Endothelial cell of umbilical vein (primary cell): ENCODE measurements at regions not wholly inside any gene's neighbourhood (a gene's known extent, or its start where the extent isn't known, plus 50 kb on each side); places are given as distances from the start of the nearest gene placed in this dataset.
"Not testable (repeated sequence)": the region's sequence is repeated elsewhere in the genome, so short reads cannot be mapped to it uniquely, and the experiment has no call there.

Experiments used
- BruUV-seq: library from RNA; stranded (reverse); fragments of 400-500 nt; replicated peaks from 2 replicates; lab custom pipeline; 2021; lab: Mats Ljungman, UMichigan
- CTCF ChIA-PET: fragments of 300-600, 350-600 bp; sonication (Branson Sonifier 250); formaldehyde crosslinking; loops from one replicate; lab custom pipeline; 2021; ENCODE audit warnings: antibody characterized with exemption, inconsistent platforms; lab: Charles Lee
- POLR2A ChIA-PET: fragments of 300-600, 350-600 bp; sonication (Branson Sonifier 250); formaldehyde crosslinking; loops from one replicate; lab custom pipeline; 2021; ENCODE audit warnings: antibody characterized with exemption, inconsistent platforms; lab: Charles Lee
- DNase-seq: peaks from one replicate; pipeline ENCODE4 v3.0.0-alpha.2; 2011; ENCODE audit warnings: low read depth, low spot score
- FAIRE-seq: peaks from 2 replicates; lab custom pipeline; 2011; peaks lifted over from hg19 to GRCh38; lab: Jason Lieb, UNC
- H2AFZ ChIP-seq: 2 replicates; pipeline ENCODE4 v1.6.0; 2012; ENCODE audit warnings: low read depth, low read length, control low read depth, inconsistent platforms
- H3K27ac ChIP-seq: 2 replicates; pipeline ENCODE4 v1.5.1; 2011; ENCODE audit warnings: low read depth, mild to moderate bottlenecking, control low read depth, low read length, moderate library complexity; ENCODE audit not compliant: insufficient read depth
- H3K27me3 ChIP-seq, 2 experiments: 2 replicates each; pipeline versions ENCODE4 v1.6.0 to v1.6.1; 2011; ENCODE audit warnings: low read length in 2 of 2, mixed read lengths in 1 of 2; ENCODE audit not compliant: control insufficient read depth in 2 of 2, insufficient read depth in 2 of 2
- H3K36me3 ChIP-seq, 2 experiments: 2 replicates in 1 of 2; 3 replicates in 1 of 2; pipeline ENCODE4 v1.5.1; 2011; ENCODE audit warnings: low read length in 2 of 2, mild to moderate bottlenecking in 1 of 2, moderate library complexity in 1 of 2; ENCODE audit not compliant: control insufficient read depth in 2 of 2, insufficient read depth in 2 of 2; ENCODE audit errors: extremely low read depth in 1 of 2
- H3K4me1 ChIP-seq: 3 replicates; pipeline ENCODE4 v1.5.1; 2011; ENCODE audit warnings: mild to moderate bottlenecking, low read length; ENCODE audit not compliant: control insufficient read depth, insufficient read depth; ENCODE audit errors: extremely low read depth
- H3K4me2 ChIP-seq: 2 replicates; pipeline ENCODE4 v1.6.1; 2011; ENCODE audit warnings: low read length, control low read depth, mixed read lengths; ENCODE audit not compliant: insufficient read depth
- H3K4me3 ChIP-seq, 3 experiments: fragments of 200-600 bp in 1 of 3; sonication (generic), shearing (Covaris generic) in 1 of 3; replicated peaks in 1 of 3; 2 replicates each; pipeline ENCODE4 v1.5.1; 2011 to 2016; ENCODE audit warnings: control low read depth in 3 of 3, low read length in 3 of 3, mild to moderate bottlenecking in 2 of 3, inconsistent platforms in 1 of 3, low read depth in 1 of 3, moderate library complexity in 1 of 3; ENCODE audit not compliant: insufficient read depth in 1 of 3
- H3K79me2 ChIP-seq: 2 replicates; pipeline ENCODE4 v1.6.0; 2012; ENCODE audit warnings: low read length, inconsistent platforms; ENCODE audit not compliant: control insufficient read depth, insufficient read depth
- H3K9ac ChIP-seq: replicated peaks from 2 replicates; pipeline ENCODE3; 2011; ENCODE audit warnings: low read length, control low read depth; ENCODE audit not compliant: insufficient read depth; ENCODE audit errors: extremely low read depth
- H3K9me1 ChIP-seq: replicated peaks from 3 replicates; pipeline ENCODE4 v1.6.0; 2011; ENCODE audit warnings: mild to moderate bottlenecking, low read length; ENCODE audit not compliant: control insufficient read depth, insufficient read depth; ENCODE audit errors: extremely low read depth
- H3K9me3 ChIP-seq: replicated peaks from 2 replicates; pipeline ENCODE4 v1.5.1; 2012; ENCODE audit warnings: low read length, inconsistent platforms; ENCODE audit not compliant: control insufficient read depth, insufficient read depth
- H4K20me1 ChIP-seq: replicated peaks from 2 replicates; pipeline ENCODE3; 2011; ENCODE audit warnings: mild to moderate bottlenecking, low read length; ENCODE audit not compliant: control insufficient read depth, insufficient read depth; ENCODE audit errors: extremely low read depth
- FOS ChIP-seq: IDR thresholded peaks from 2 replicates; pipeline ENCODE4 v1.6.1; 2011; ENCODE audit warnings: mild to moderate bottlenecking, low read length, moderate library complexity, borderline replicate concordance; ENCODE audit not compliant: insufficient read depth
- JUN ChIP-seq: IDR thresholded peaks from 2 replicates; pipeline ENCODE4 v1.6.1; 2011; ENCODE audit warnings: borderline replicate concordance, low read depth; ENCODE audit not compliant: insufficient read length, insufficient read depth
- POLR2AphosphoS5 ChIP-seq: IDR thresholded peaks from 2 replicates; pipeline ENCODE4 v1.6.1; 2012; ENCODE audit warnings: low read depth, mild to moderate bottlenecking, control low read depth, low read length, moderate library complexity; ENCODE audit not compliant: insufficient read depth
- dilution Hi-C: fragments of 300-500 bp; cut with MboI; formaldehyde crosslinking; loops from one replicate; pipeline ENCODE4 v1.15.0; 2019; ENCODE audit warnings: low sequenced_read_pairs; ENCODE audit not compliant: extremely low pct_ligation_motif_present
- intact Hi-C: fragments of 100-400 bp; cut with micrococcal nuclease; formaldehyde crosslinking; loops from one replicate; pipeline ENCODE4 v1.10.0; 2022

DNA sequence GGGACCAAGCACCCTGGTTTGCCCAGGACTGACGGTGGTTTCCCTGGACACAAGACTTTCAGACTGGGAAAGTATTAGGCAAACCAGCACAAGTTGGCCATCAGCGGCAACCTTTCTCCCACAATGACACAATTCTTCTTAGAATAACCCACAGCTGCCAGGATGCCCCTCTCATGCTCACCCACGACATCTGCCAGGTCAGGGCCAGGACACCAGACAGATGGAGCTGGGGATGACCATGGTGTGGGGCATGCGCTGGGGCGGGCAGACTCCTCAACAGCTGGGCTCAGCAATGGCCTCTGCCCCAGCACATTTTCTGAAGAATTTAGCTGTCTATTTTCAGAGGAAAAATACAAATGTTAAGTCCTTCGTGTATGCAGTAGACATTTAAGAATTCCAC lies 226.4 kb downstream of the FNDC1 start:
- FAIRE-seq (no peak), DNase-seq (no peak)
- H3K9me1 ChIP-seq, result no peaks in the 10 kb centered on the region
- H3K4me1 ChIP-seq, result no peaks in the 10 kb centered on the region
- H3K9me3 ChIP-seq, result no peaks in the 10 kb centered on the region
- POLR2A ChIA-PET, result no interaction called here
- H3K4me2 ChIP-seq, result no peak overlapping the region
- no TSS peak for BruUV-seq
- dilution Hi-C loops, result no loop called here
- H4K20me1 ChIP-seq, result no peaks in the 10 kb centered on the region
- TF ChIP-seq FOS, result no peak
- no peak for TF ChIP-seq POLR2AphosphoS5
- no peak for TF ChIP-seq JUN
- H3K4me3 ChIP-seq, result no peak overlapping the region
- H3K79me2 ChIP-seq, result no peaks in the 10 kb centered on the region
- no peaks in the 10 kb centered on the region for H3K36me3 ChIP-seq
- H3K9ac ChIP-seq, result no peak overlapping the region
- H3K27ac ChIP-seq, result no peak overlapping the region
- intact Hi-C loops, result no loop called here
- no peak overlapping the region for H2AFZ ChIP-seq
- CTCF ChIA-PET, result no interaction called here
- no peaks in the 10 kb centered on the region for H3K27me3 ChIP-seq

GRCh38 chr6:159392695-159393094 lies 223.5 kb downstream of the FNDC1 start:
- H3K4me2 ChIP-seq, H3K9me3 ChIP-seq, dilution Hi-C loops, BruUV-seq, H3K4me3 ChIP-seq, H3K9ac ChIP-seq, intact Hi-C loops, H4K20me1 ChIP-seq, H2AFZ ChIP-seq, H3K9me1 ChIP-seq, H3K27me3 ChIP-seq, H3K79me2 ChIP-seq, DNase-seq, H3K4me1 ChIP-seq, H3K36me3 ChIP-seq, CTCF ChIA-PET, H3K27ac ChIP-seq, FAIRE-seq, POLR2A ChIA-PET: not testable (repeated sequence)
